ENCODE measurements at regions not wholly inside any gene's neighbourhood (a gene's known extent, or its start where the extent isn't known, plus 50 kb on each side); places are given as distances from the start of the nearest gene placed in this dataset.

DNA sequence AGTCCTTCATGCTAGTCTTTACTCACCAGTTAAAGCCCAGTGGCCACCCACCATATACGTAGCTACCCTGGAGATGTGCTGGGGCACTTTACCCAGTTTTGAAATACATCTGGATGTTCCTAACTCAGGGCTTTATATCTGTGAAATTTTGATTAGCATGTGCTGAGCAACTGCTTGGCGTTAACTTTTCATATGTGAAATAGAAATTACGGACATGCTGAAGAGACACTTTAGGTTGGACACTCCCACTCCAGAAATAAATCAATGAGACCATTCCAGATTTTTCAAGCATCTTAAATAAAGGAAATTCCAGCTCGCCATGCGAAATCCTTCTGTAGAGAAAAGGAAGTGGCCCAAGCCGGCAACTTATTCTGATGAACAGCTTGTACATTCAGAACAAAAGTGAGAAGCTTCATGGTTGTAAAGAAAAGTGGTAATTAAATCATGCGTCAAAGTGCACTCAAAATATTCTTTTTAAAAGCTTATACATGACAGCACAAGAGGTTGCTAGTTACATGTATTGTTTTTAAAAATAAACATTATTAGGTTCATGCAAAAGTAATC is 153.5 kb upstream of the ITGB1 start:
- Mint-ChIP-seq H3K27ac (ENCODE audit: unreplicated experiment) (no peak overlapping the region), H3K4me1 (ENCODE audit: low read depth, unreplicated experiment) (peaks cover 45% of the 10 kb centered on the region), H3K27me3 (ENCODE audit: unreplicated experiment) (no peaks in the 10 kb centered on the region), H3K9me3 (ENCODE audit: unreplicated experiment) (peaks cover 2% of the 10 kb centered on the region), H3K4me3 (ENCODE audit: unreplicated experiment) (no peak overlapping the region), H3K36me3 (ENCODE audit: unreplicated experiment) (no peaks in the 10 kb centered on the region)
- DNase-seq: no peak
- TF ChIP-seq, protein P1, sequence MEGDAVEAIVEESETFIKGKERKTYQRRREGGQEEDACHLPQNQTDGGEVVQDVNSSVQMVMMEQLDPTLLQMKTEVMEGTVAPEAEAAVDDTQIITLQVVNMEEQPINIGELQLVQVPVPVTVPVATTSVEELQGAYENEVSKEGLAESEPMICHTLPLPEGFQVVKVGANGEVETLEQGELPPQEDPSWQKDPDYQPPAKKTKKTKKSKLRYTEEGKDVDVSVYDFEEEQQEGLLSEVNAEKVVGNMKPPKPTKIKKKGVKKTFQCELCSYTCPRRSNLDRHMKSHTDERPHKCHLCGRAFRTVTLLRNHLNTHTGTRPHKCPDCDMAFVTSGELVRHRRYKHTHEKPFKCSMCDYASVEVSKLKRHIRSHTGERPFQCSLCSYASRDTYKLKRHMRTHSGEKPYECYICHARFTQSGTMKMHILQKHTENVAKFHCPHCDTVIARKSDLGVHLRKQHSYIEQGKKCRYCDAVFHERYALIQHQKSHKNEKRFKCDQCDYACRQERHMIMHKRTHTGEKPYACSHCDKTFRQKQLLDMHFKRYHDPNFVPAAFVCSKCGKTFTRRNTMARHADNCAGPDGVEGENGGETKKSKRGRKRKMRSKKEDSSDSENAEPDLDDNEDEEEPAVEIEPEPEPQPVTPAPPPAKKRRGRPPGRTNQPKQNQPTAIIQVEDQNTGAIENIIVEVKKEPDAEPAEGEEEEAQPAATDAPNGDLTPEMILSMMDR (IDR thresholded peaks at IDR 0.05; ENCODE audit: partially characterized antibody, unreplicated experiment): no peak

DNA sequence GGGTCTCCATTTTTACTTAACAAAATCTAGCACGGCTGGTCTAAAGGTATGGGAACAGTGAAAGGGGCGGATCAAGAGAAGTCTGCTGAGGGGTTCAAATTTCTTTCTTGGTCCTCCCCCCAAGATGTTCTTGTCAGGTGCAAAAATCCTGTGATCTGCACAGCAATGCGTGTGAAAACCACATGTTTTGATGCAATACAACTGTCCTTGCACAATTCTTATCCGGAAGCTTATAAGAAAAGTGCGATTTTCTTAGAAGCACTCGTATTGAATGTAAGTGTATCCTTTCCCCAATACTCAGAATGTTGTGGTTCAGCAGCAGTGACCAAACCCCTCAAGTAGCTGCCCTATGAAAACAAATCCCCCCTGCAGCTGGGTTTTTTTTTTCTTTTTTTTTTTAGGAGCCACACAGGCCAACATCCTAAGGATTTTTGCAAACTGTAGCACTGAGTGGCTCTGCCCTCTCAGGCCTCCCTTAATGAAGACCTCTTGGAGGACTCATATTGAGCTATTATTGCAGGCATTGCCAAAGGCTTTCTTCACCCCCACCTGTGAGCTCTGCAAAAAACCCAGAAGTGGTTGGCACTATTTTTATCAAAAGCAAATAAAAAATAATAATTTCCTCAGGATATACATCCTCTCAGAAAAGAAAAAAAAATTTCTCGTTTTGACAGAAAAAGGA is 151.9 kb upstream of the ITGB1 start:
- Mint-ChIP-seq H3K36me3 (ENCODE audit: unreplicated experiment) (no peaks in the 10 kb centered on the region), H3K27me3 (ENCODE audit: unreplicated experiment) (no peaks in the 10 kb centered on the region), H3K27ac (ENCODE audit: unreplicated experiment) (no peak overlapping the region), H3K9me3 (ENCODE audit: unreplicated experiment) (peaks cover 2% of the 10 kb centered on the region), H3K4me3 (ENCODE audit: unreplicated experiment) (no peak overlapping the region), H3K4me1 (ENCODE audit: low read depth, unreplicated experiment) (peaks cover 35% of the 10 kb centered on the region)
- TF ChIP-seq, protein P1 (IDR thresholded peaks at IDR 0.05; ENCODE audit: partially characterized antibody, unreplicated experiment): no peak
- DNase-seq: no peak

DNA sequence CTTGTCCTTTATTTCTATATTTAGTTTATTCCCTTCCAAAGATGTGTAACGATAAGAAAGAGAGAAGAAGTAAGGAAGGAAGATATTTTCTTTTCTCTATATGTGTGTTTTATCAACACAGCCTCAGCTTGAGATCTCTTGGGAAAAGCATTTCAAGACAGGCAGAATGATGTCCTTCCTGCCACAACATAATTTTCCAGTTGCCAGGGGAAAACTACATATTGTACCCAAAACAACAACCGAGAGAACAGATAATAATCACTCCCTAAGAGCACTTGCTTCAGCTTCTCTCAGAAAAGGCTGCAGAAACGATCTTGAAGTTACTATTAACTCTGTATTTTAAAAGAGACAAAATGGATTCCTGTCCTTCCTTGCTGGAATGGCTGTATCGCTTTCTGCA is 151.4 kb upstream of the ITGB1 start:
- no peak for DNase-seq
- H3K27ac Mint-ChIP-seq (ENCODE audit: unreplicated experiment): no peak overlapping the region
- peaks cover 35% of the 10 kb centered on the region for H3K4me1 Mint-ChIP-seq (ENCODE audit: low read depth, unreplicated experiment)

DNA sequence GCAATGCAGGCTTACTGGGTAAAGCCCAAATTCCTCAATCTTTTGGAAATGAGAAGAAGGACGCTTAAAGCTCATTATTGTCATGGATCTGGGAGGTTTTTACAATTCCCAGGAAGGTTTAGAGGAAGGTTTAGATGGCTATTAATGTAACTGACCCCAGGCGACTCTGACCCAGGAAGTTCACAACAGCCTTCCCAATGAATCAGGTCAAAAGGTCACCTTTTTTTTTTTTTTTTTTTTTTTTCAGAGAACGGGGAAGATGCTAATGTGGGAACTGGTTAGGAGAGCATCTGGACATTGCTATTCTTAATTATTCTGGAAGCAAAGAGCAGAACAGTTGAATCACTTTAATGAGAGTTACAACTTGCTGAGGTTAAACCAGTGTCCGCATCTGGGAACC is 149.9 kb upstream of the ITGB1 start:
- no peak for DNase-seq
- H3K4me1 Mint-ChIP-seq (ENCODE audit: low read depth, unreplicated experiment): peaks cover 35% of the 10 kb centered on the region
- peaks cover 8% of the 10 kb centered on the region for H3K36me3 Mint-ChIP-seq (ENCODE audit: unreplicated experiment)
- no peak overlapping the region for H3K4me3 Mint-ChIP-seq (ENCODE audit: unreplicated experiment)
- H3K27ac Mint-ChIP-seq (ENCODE audit: unreplicated experiment): no peak overlapping the region
- peaks cover 2% of the 10 kb centered on the region for H3K9me3 Mint-ChIP-seq (ENCODE audit: unreplicated experiment)
- TF ChIP-seq, protein P1 (IDR thresholded peaks at IDR 0.05; ENCODE audit: partially characterized antibody, unreplicated experiment): no peak
- no peaks in the 10 kb centered on the region for H3K27me3 Mint-ChIP-seq (ENCODE audit: unreplicated experiment)

More for the DNA sequence above, 151.4 kb upstream of the ITGB1 start:
- no peaks in the 10 kb centered on the region for H3K36me3 Mint-ChIP-seq (ENCODE audit: unreplicated experiment)
- no peaks in the 10 kb centered on the region for H3K27me3 Mint-ChIP-seq (ENCODE audit: unreplicated experiment)
- TF ChIP-seq, protein P1 (IDR thresholded peaks at IDR 0.05; ENCODE audit: partially characterized antibody, unreplicated experiment): no peak
- H3K9me3 Mint-ChIP-seq (ENCODE audit: unreplicated experiment): peaks cover 2% of the 10 kb centered on the region
- no peak overlapping the region for H3K4me3 Mint-ChIP-seq (ENCODE audit: unreplicated experiment)

DNA sequence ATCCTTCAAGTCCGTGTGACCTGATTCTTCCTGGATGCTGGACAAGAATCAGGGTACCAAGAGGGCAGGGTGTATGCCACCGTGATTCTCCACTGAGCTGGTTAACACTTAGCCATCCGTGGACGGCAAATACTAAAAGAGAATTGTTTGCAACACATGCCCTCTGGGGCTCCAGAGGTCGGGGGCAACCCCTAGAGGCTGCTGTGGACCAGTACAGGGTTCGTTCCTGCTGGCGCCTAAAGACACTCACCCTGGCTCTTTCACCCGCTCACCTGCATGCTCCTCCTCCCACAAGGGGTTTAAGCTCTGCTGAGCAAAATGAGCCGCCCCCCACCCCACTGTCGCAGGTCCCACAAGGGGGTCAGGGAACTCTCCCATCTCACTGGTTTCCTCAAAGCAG is 148.7 kb upstream of the ITGB1 start:
- DNase-seq: no peak

More for the DNA sequence above, 148.7 kb upstream of the ITGB1 start:
- peaks cover 2% of the 10 kb centered on the region for H3K9me3 Mint-ChIP-seq (ENCODE audit: unreplicated experiment)
- TF ChIP-seq, protein P1 (IDR thresholded peaks at IDR 0.05; ENCODE audit: partially characterized antibody, unreplicated experiment): no peak
- H3K27ac Mint-ChIP-seq (ENCODE audit: unreplicated experiment): no peak overlapping the region
- peaks cover 10% of the 10 kb centered on the region for H3K36me3 Mint-ChIP-seq (ENCODE audit: unreplicated experiment)
- no peak overlapping the region for H3K4me3 Mint-ChIP-seq (ENCODE audit: unreplicated experiment)
- H3K27me3 Mint-ChIP-seq (ENCODE audit: unreplicated experiment): no peaks in the 10 kb centered on the region
- H3K4me1 Mint-ChIP-seq (ENCODE audit: low read depth, unreplicated experiment): peaks cover 31% of the 10 kb centered on the region
